ENCODE measurements at regions not wholly inside any gene's neighbourhood (a gene's known extent, or its start where the extent isn't known, plus 50 kb on each side); places are given as distances from the start of the nearest gene placed in this dataset.

GRCh38 chr10:33635967-33636515, 301.6 kb upstream of the NRP1 start:
- DNase-seq (ENCODE audit: low read depth), result no peak
- in situ Hi-C loops (cut with HindIII; ENCODE audit: low pct_unique_long_range_greater_than_20kb, low sequenced_read_pairs), result no loop called here

- in situ Hi-C loops (cut with HindIII; ENCODE audit: low pct_unique_long_range_greater_than_20kb, low sequenced_read_pairs), result no loop called here
- no peak for DNase-seq (ENCODE audit: low read depth)
These were observed 298.0 kb upstream of the NRP1 start for GRCh38 chr10:33632432-33632831.

GRCh38 chr10:33631991-33632390, 297.5 kb upstream of the NRP1 start:
- in situ Hi-C loops (cut with HindIII; ENCODE audit: low pct_unique_long_range_greater_than_20kb, low sequenced_read_pairs), result no loop called here
- DNase-seq (ENCODE audit: low read depth), result no peak

GRCh38 chr10:33630761-33631160, 296.3 kb upstream of the NRP1 start:
- no peak for DNase-seq (ENCODE audit: low read depth)
- in situ Hi-C loops (cut with HindIII; ENCODE audit: low pct_unique_long_range_greater_than_20kb, low sequenced_read_pairs), result no loop called here

GRCh38 chr10:33627611-33628010, 293.1 kb upstream of the NRP1 start:
- in situ Hi-C loops (cut with HindIII; ENCODE audit: low pct_unique_long_range_greater_than_20kb, low sequenced_read_pairs), result no loop called here

GRCh38 chr10:33626798-33627466, 292.5 kb upstream of the NRP1 start:
- DNase-seq (ENCODE audit: low read depth), result no peak
- in situ Hi-C loops (cut with HindIII; ENCODE audit: low pct_unique_long_range_greater_than_20kb, low sequenced_read_pairs), result no loop called here

More at GRCh38 chr10:33627611-33628010, 293.1 kb upstream of the NRP1 start:
- no peak for DNase-seq (ENCODE audit: low read depth)

GRCh38 chr10:33623669-33624068, 289.2 kb upstream of the NRP1 start:
- in situ Hi-C loops (cut with HindIII; ENCODE audit: low pct_unique_long_range_greater_than_20kb, low sequenced_read_pairs), result no loop called here
- DNase-seq (ENCODE audit: low read depth), result no peak

GRCh38 chr10:33621101-33621500, 286.6 kb upstream of the NRP1 start:
- in situ Hi-C loops (cut with HindIII; ENCODE audit: low pct_unique_long_range_greater_than_20kb, low sequenced_read_pairs), result no loop called here
- DNase-seq (ENCODE audit: low read depth), result no peak

GRCh38 chr10:33618196-33618595, 283.7 kb upstream of the NRP1 start:
- in situ Hi-C loops (cut with HindIII; ENCODE audit: low pct_unique_long_range_greater_than_20kb, low sequenced_read_pairs), result no loop called here

GRCh38 chr10:33617381-33618080, 283.1 kb upstream of the NRP1 start:
- in situ Hi-C loops (cut with HindIII; ENCODE audit: low pct_unique_long_range_greater_than_20kb, low sequenced_read_pairs), result no loop called here

More at GRCh38 chr10:33618196-33618595, 283.7 kb upstream of the NRP1 start:
- no peak for DNase-seq (ENCODE audit: low read depth)

GRCh38 chr10:33616956-33617355, 282.5 kb upstream of the NRP1 start:
- no peak for DNase-seq (ENCODE audit: low read depth)
- in situ Hi-C loops (cut with HindIII; ENCODE audit: low pct_unique_long_range_greater_than_20kb, low sequenced_read_pairs), result no loop called here

More at GRCh38 chr10:33617381-33618080, 283.1 kb upstream of the NRP1 start:
- no peak for DNase-seq (ENCODE audit: low read depth)

- DNase-seq (ENCODE audit: low read depth), result no peak
- in situ Hi-C loops (cut with HindIII; ENCODE audit: low pct_unique_long_range_greater_than_20kb, low sequenced_read_pairs), result no loop called here
These were observed 278.1 kb upstream of the NRP1 start for GRCh38 chr10:33612551-33612950.

- no peak for DNase-seq (ENCODE audit: low read depth)
- in situ Hi-C loops (cut with HindIII; ENCODE audit: low pct_unique_long_range_greater_than_20kb, low sequenced_read_pairs), result no loop called here
These were observed 277.6 kb upstream of the NRP1 start for GRCh38 chr10:33612116-33612515.

GRCh38 chr10:33611423-33611822, 277.0 kb upstream of the NRP1 start:
- in situ Hi-C loops (cut with HindIII; ENCODE audit: low pct_unique_long_range_greater_than_20kb, low sequenced_read_pairs), result no loop called here

GRCh38 chr10:33609546-33609945, 275.1 kb upstream of the NRP1 start:
- no peak for DNase-seq (ENCODE audit: low read depth)
- in situ Hi-C loops (cut with HindIII; ENCODE audit: low pct_unique_long_range_greater_than_20kb, low sequenced_read_pairs), result no loop called here

More at GRCh38 chr10:33611423-33611822, 277.0 kb upstream of the NRP1 start:
- DNase-seq (ENCODE audit: low read depth), result no peak

GRCh38 chr10:33602278-33602677, 267.8 kb upstream of the NRP1 start:
- DNase-seq (ENCODE audit: low read depth), result no peak
- in situ Hi-C loops (cut with HindIII; ENCODE audit: low pct_unique_long_range_greater_than_20kb, low sequenced_read_pairs), result no loop called here

- in situ Hi-C loops (cut with HindIII; ENCODE audit: low pct_unique_long_range_greater_than_20kb, low sequenced_read_pairs), result no loop called here
- DNase-seq (ENCODE audit: low read depth), result no peak
These were observed 265.9 kb upstream of the NRP1 start for GRCh38 chr10:33600381-33600780.

- DNase-seq (ENCODE audit: low read depth), result no peak
- in situ Hi-C loops (cut with HindIII; ENCODE audit: low pct_unique_long_range_greater_than_20kb, low sequenced_read_pairs), result no loop called here
These were observed 262.0 kb upstream of the NRP1 start for GRCh38 chr10:33596422-33596821.

- in situ Hi-C loops (cut with HindIII; ENCODE audit: low pct_unique_long_range_greater_than_20kb, low sequenced_read_pairs), result no loop called here
- peak; percentile 65 for DNase-seq (ENCODE audit: low read depth)
These were observed 260.0 kb upstream of the NRP1 start for GRCh38 chr10:33594475-33594874.

Measured in Caki2 (cell line).